ENCODE measurements at regions not wholly inside any gene's neighbourhood (a gene's known extent, or its start where the extent isn't known, plus 50 kb on each side); places are given as distances from the start of the nearest gene placed in this dataset.

DNA sequence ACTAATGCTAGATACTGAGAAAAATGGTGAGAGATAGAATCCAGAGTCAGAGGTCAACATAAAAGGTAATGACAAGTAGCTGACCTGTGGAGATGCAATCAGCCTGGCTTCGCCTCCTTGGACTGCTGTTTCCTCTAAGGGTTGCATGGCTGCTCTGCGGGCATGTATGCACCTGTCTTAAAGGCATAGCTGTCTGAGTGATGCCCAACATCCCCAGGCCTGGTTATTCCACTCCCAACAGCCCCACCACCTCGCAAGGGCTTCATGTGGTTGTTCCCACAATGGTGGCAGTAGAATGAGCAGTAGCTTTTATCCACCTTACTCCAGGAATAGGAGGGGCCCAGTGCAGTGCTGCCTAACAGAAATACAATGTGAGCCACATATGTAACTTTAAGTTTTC is 69.7 kb upstream of the ALK start:
- TF ChIP-seq, protein P1, sequence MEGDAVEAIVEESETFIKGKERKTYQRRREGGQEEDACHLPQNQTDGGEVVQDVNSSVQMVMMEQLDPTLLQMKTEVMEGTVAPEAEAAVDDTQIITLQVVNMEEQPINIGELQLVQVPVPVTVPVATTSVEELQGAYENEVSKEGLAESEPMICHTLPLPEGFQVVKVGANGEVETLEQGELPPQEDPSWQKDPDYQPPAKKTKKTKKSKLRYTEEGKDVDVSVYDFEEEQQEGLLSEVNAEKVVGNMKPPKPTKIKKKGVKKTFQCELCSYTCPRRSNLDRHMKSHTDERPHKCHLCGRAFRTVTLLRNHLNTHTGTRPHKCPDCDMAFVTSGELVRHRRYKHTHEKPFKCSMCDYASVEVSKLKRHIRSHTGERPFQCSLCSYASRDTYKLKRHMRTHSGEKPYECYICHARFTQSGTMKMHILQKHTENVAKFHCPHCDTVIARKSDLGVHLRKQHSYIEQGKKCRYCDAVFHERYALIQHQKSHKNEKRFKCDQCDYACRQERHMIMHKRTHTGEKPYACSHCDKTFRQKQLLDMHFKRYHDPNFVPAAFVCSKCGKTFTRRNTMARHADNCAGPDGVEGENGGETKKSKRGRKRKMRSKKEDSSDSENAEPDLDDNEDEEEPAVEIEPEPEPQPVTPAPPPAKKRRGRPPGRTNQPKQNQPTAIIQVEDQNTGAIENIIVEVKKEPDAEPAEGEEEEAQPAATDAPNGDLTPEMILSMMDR (IDR thresholded peaks at IDR 0.05): no peak
- TF ChIP-seq EZH2 (IDR thresholded peaks at IDR 0.05; ENCODE audit: borderline replicate concordance, insufficient read depth, low read depth, low read length, poor library complexity, severe bottlenecking): no peak

GRCh38 chr2:29995241-29995640 is 73.9 kb upstream of the ALK start:
- no peaks in the 10 kb centered on the region for H4K20me1 ChIP-seq (ENCODE audit: control insufficient read depth, insufficient read depth, low read length, poor library complexity, severe bottlenecking)
- no peaks in the 10 kb centered on the region for H3K4me1 ChIP-seq (ENCODE audit: control insufficient read depth in 2 of 2, insufficient read depth in 2 of 2, low read length in 2 of 2)
- no peak for DNase-seq
- POLR2A ChIA-PET: no interaction called here
- no peaks in the 10 kb centered on the region for H3K36me3 ChIP-seq (replicated peaks in 1 of 2; ENCODE audit: control extremely low read depth in 1 of 2, control insufficient read depth in 1 of 2, extremely low read depth in 1 of 2, insufficient read depth in 2 of 2, low read length in 1 of 2)
- H3K9me3 Mint-ChIP-seq (ENCODE audit: insufficient read depth): no peaks in the 10 kb centered on the region
- TF ChIP-seq EZH2 (IDR thresholded peaks at IDR 0.05; ENCODE audit: borderline replicate concordance, insufficient read depth, low read depth, low read length, poor library complexity, severe bottlenecking): no peak
- TF ChIP-seq, protein P1 (IDR thresholded peaks at IDR 0.05): no peak
- H3K4me1 Mint-ChIP-seq: no peaks in the 10 kb centered on the region
- H3K9ac ChIP-seq (ENCODE audit: low read length): no peak overlapping the region
- no peak overlapping the region for H3K27ac Mint-ChIP-seq
- no peaks in the 10 kb centered on the region for H3K27me3 ChIP-seq (replicated peaks in 1 of 4; ENCODE audit: control extremely low read depth in 1 of 4, control insufficient read depth in 3 of 4, insufficient read depth in 4 of 4, low read length in 3 of 4)
- peaks cover 27% of the 10 kb centered on the region for H3K27me3 Mint-ChIP-seq
- H3K27ac ChIP-seq (ENCODE audit: low read length in 2 of 2): no peak overlapping the region
- intact Hi-C loops (cut with micrococcal nuclease): no loop called here
- WGBS (ENCODE audit: insufficient coverage): 43% methylated on average over 1 of the region's 1 CpG
- no peak overlapping the region for H3K4me3 Mint-ChIP-seq
- no peak overlapping the region for H3K4me2 ChIP-seq (replicated peaks; ENCODE audit: low read depth, low read length, poor library complexity, severe bottlenecking)
- H3K4me3 ChIP-seq (ENCODE audit: control extremely low read depth in 1 of 5, extremely low read depth in 1 of 5, insufficient read depth in 1 of 5, low read depth in 2 of 5, low read length in 4 of 5): no peak overlapping the region
- H2AFZ ChIP-seq (ENCODE audit: insufficient read depth, low read depth, low read length, poor library complexity, severe bottlenecking): no peak overlapping the region
- peaks cover 0 to 2% (median 0%) of the 10 kb centered on the region in 3 donors for H3K9me3 ChIP-seq (ENCODE audit: control extremely low read depth in 1 of 3, control insufficient read depth in 2 of 3, insufficient read depth in 1 of 3, low read length in 2 of 3)
- no peaks in the 10 kb centered on the region for H3K79me2 ChIP-seq (ENCODE audit: control insufficient read depth, insufficient read depth, low read length)
- no peak for ATAC-seq (ENCODE audit: low read depth)
- CTCF ChIA-PET: no interaction called here

More for the DNA sequence above, 69.7 kb upstream of the ALK start:
- no peaks in the 10 kb centered on the region for H3K9me3 Mint-ChIP-seq (ENCODE audit: insufficient read depth)
- no peaks in the 10 kb centered on the region for H3K4me1 ChIP-seq (ENCODE audit: control insufficient read depth in 2 of 2, insufficient read depth in 2 of 2, low read length in 2 of 2)
- H3K27ac Mint-ChIP-seq: no peak overlapping the region
- ATAC-seq (ENCODE audit: low read depth): no peak
- H2AFZ ChIP-seq (ENCODE audit: insufficient read depth, low read depth, low read length, poor library complexity, severe bottlenecking): no peak overlapping the region
- intact Hi-C loops (cut with micrococcal nuclease): no loop called here
- no peak overlapping the region for H3K4me2 ChIP-seq (replicated peaks; ENCODE audit: low read depth, low read length, poor library complexity, severe bottlenecking)
- CTCF ChIA-PET: no interaction called here
- H4K20me1 ChIP-seq (ENCODE audit: control insufficient read depth, insufficient read depth, low read length, poor library complexity, severe bottlenecking): no peaks in the 10 kb centered on the region
- H3K27me3 ChIP-seq (replicated peaks in 1 of 4; ENCODE audit: control extremely low read depth in 1 of 4, control insufficient read depth in 3 of 4, insufficient read depth in 4 of 4, low read length in 3 of 4): no peaks in the 10 kb centered on the region
- no peaks in the 10 kb centered on the region for H3K36me3 ChIP-seq (replicated peaks in 1 of 2; ENCODE audit: control extremely low read depth in 1 of 2, control insufficient read depth in 1 of 2, extremely low read depth in 1 of 2, insufficient read depth in 2 of 2, low read length in 1 of 2)
- no peak overlapping the region for H3K4me3 ChIP-seq (ENCODE audit: control extremely low read depth in 1 of 5, extremely low read depth in 1 of 5, insufficient read depth in 1 of 5, low read depth in 2 of 5, low read length in 4 of 5)
- H3K9ac ChIP-seq (ENCODE audit: low read length): no peak overlapping the region
- 83% methylated on average over 1 of the region's 3 CpGs for whole genome bisulfite sequencing (ENCODE audit: insufficient coverage)
- no peaks in the 10 kb centered on the region for H3K79me2 ChIP-seq (ENCODE audit: control insufficient read depth, insufficient read depth, low read length)
- H3K4me3 Mint-ChIP-seq: no peak overlapping the region
- H3K27me3 Mint-ChIP-seq: peaks cover 20% of the 10 kb centered on the region
- H3K27ac ChIP-seq (ENCODE audit: low read length in 2 of 2): no peak overlapping the region
- H3K9me3 ChIP-seq (ENCODE audit: control extremely low read depth in 1 of 3, control insufficient read depth in 2 of 3, insufficient read depth in 1 of 3, low read length in 2 of 3): no peaks in the 10 kb centered on the region
- no peaks in the 10 kb centered on the region for H3K4me1 Mint-ChIP-seq
- POLR2A ChIA-PET: no interaction called here
- DNase-seq: no peak
